ENCODE measurements at regions not wholly inside any gene's neighbourhood (a gene's known extent, or its start where the extent isn't known, plus 50 kb on each side); places are given as distances from the start of the nearest gene placed in this dataset.

GRCh38 chrX:39577206-39577984, 520.4 kb downstream of the BCOR start:
- WGBS: 56% methylated on average over 13 of the region's 13 CpGs
- peaks cover 0 to 6% (median 0%) of the 10 kb centered on the region in 4 donors for H3K27me3 ChIP-seq (ENCODE audit: control insufficient read depth in 4 of 4, insufficient read depth in 4 of 4, low read length in 3 of 4)
- DNase-seq (ENCODE audit: low spot score): no peak

More at GRCh38 chrX:39577206-39577984, 520.4 kb downstream of the BCOR start:
- H3K9ac ChIP-seq (ENCODE audit: low read depth in 1 of 2, low read length in 2 of 2): no peak overlapping the region
- H3K4me3 ChIP-seq (ENCODE audit: low read depth in 1 of 3, low read length in 3 of 3): no peak overlapping the region
- H3K36me3 ChIP-seq (ENCODE audit: control insufficient read depth in 4 of 4, insufficient read depth in 3 of 4, low read depth in 1 of 4, low read length in 3 of 4): no peaks in the 10 kb centered on the region
- H3K9me3 ChIP-seq (ENCODE audit: control insufficient read depth in 4 of 4, low read length in 3 of 4): no peaks in the 10 kb centered on the region
- H3K27ac ChIP-seq (ENCODE audit: low read depth in 1 of 2, low read length in 2 of 2): no peak overlapping the region
- H3K4me1 ChIP-seq (ENCODE audit: control insufficient read depth in 4 of 4, insufficient read depth in 4 of 4, low read length in 3 of 4): no peaks in the 10 kb centered on the region
- TF ChIP-seq REST (IDR thresholded peaks at IDR 0.05) (no peak), ATF3 (IDR thresholded peaks at IDR 0.05) (no peak), JUND (IDR thresholded peaks at IDR 0.05) (no peak), CTCF (IDR thresholded peaks at IDR 0.05; ENCODE audit: low read depth, low read length, missing input control) (no peak), NR2F2 (IDR thresholded peaks at IDR 0.05) (no peak), TAF1 (conservative IDR thresholded peaks at IDR 0.05) (no peak), SP1 (IDR thresholded peaks at IDR 0.05) (no peak), HNF4A (conservative IDR thresholded peaks at IDR 0.05) (no peak), ZBTB33 (IDR thresholded peaks at IDR 0.05) (no peak)
